ENCODE measurements at regions not wholly inside any gene's neighbourhood (a gene's known extent, or its start where the extent isn't known, plus 50 kb on each side); places are given as distances from the start of the nearest gene placed in this dataset.

GRCh38 chr18:71107244-71107643, 818.4 kb downstream of the SOCS6 start:
- H3K27ac ChIP-seq = no peak overlapping the region
- DNase-seq = no peak
- no peak for ATAC-seq
- intact Hi-C loops (cut with DNase I) = no loop called here
- H3K36me3 ChIP-seq (replicated peaks in 1 of 2; ENCODE audit: insufficient read depth in 1 of 2, low read depth in 2 of 2) = no peaks in the 10 kb centered on the region
- H3K4me1 ChIP-seq = no peaks in the 10 kb centered on the region
- H3K4me3 ChIP-seq = no peak overlapping the region
- no peaks in the 10 kb centered on the region for H3K27me3 ChIP-seq
- TF ChIP-seq CTCF (IDR thresholded peaks at IDR 0.05) = no peak
- TF ChIP-seq POLR2A (IDR thresholded peaks at IDR 0.05) = no peak
- 30 to 35% methylated on average over 2 of the region's 2 CpGs for WGBS, 2 donors
- H3K9me3 ChIP-seq = no peaks in the 10 kb centered on the region

- H3K36me3 ChIP-seq (replicated peaks in 1 of 2; ENCODE audit: insufficient read depth in 1 of 2, low read depth in 2 of 2) = no peaks in the 10 kb centered on the region
- DNase-seq = no peak
- ATAC-seq = no peak
- no peak overlapping the region for H3K27ac ChIP-seq
- intact Hi-C loops (cut with DNase I) = no loop called here
- H3K4me3 ChIP-seq = no peak overlapping the region
- H3K4me1 ChIP-seq = no peaks in the 10 kb centered on the region
- WGBS, 2 donors = 33 to 37% methylated on average over 1 of the region's 1 CpG
- TF ChIP-seq CTCF (IDR thresholded peaks at IDR 0.05) (no peak), POLR2A (IDR thresholded peaks at IDR 0.05) (no peak)
- no peaks in the 10 kb centered on the region for H3K9me3 ChIP-seq
- no peaks in the 10 kb centered on the region for H3K27me3 ChIP-seq
Observed at GRCh38 chr18:71106701-71107100, 817.9 kb downstream of the SOCS6 start.

GRCh38 chr18:71105994-71106546, 817.2 kb downstream of the SOCS6 start:
- Histone ChIP-seq H3K36me3 (replicated peaks in 1 of 2; ENCODE audit: insufficient read depth in 1 of 2, low read depth in 2 of 2) (no peaks in the 10 kb centered on the region), H3K9me3 (no peaks in the 10 kb centered on the region), H3K4me3 (no peak overlapping the region), H3K4me1 (no peaks in the 10 kb centered on the region), H3K27me3 (no peaks in the 10 kb centered on the region), H3K27ac (no peak overlapping the region)
- DNase-seq = no peak
- 45 to 53% methylated on average over 4 of the region's 4 CpGs for WGBS, 2 donors
- intact Hi-C loops (cut with DNase I) = no loop called here
- no peak for TF ChIP-seq POLR2A (IDR thresholded peaks at IDR 0.05)
- TF ChIP-seq CTCF (IDR thresholded peaks at IDR 0.05) = no peak
- no peak for ATAC-seq

GRCh38 chr18:71105078-71105819, 816.4 kb downstream of the SOCS6 start:
- no peaks in the 10 kb centered on the region for H3K27me3 ChIP-seq
- ATAC-seq (no peak), DNase-seq (no peak)
- no peaks in the 10 kb centered on the region for H3K4me1 ChIP-seq
- intact Hi-C loops (cut with DNase I) = no loop called here
- TF ChIP-seq CTCF (IDR thresholded peaks at IDR 0.05) (no peak), POLR2A (IDR thresholded peaks at IDR 0.05) (no peak)
- no peak overlapping the region for H3K27ac ChIP-seq
- 29 to 39% methylated on average over 6 of the region's 6 CpGs for WGBS, 2 donors
- H3K36me3 ChIP-seq (replicated peaks in 1 of 2; ENCODE audit: insufficient read depth in 1 of 2, low read depth in 2 of 2) = no peaks in the 10 kb centered on the region
- H3K4me3 ChIP-seq = no peak overlapping the region
- no peaks in the 10 kb centered on the region for H3K9me3 ChIP-seq

- Histone ChIP-seq H3K9me3 (no peaks in the 10 kb centered on the region), H3K27me3 (no peaks in the 10 kb centered on the region), H3K27ac (no peak overlapping the region), H3K4me3 (no peak overlapping the region), H3K4me1 (no peaks in the 10 kb centered on the region), H3K36me3 (replicated peaks in 1 of 2; ENCODE audit: insufficient read depth in 1 of 2, low read depth in 2 of 2) (no peaks in the 10 kb centered on the region)
- intact Hi-C loops (cut with DNase I) = no loop called here
- WGBS, 2 donors = 44 to 51% methylated on average over 9 of the region's 9 CpGs
- ATAC-seq = no peak
- TF ChIP-seq POLR2A (IDR thresholded peaks at IDR 0.05) (no peak), CTCF (IDR thresholded peaks at IDR 0.05) (no peak)
- DNase-seq = no peak
Observed at GRCh38 chr18:71079606-71080005, 790.8 kb downstream of the SOCS6 start.
